ENCODE measurements at regions not wholly inside any gene's neighbourhood (a gene's known extent, or its start where the extent isn't known, plus 50 kb on each side); places are given as distances from the start of the nearest gene placed in this dataset.

GRCh38 chr11:104549019-104549418, 349.2 kb downstream of the CASP12 start:
- Histone ChIP-seq H3K9me1 (ENCODE audit: control insufficient read depth, extremely low read depth, insufficient read depth, low read length) (no peaks in the 10 kb centered on the region), H3K4me2 (ENCODE audit: control insufficient read depth, extremely low read depth, insufficient read depth, low read depth, low read length) (no peak overlapping the region), H3K4me3 (ENCODE audit: control insufficient read depth in 2 of 3, extremely low read depth in 1 of 3, insufficient read depth in 2 of 3, low read depth in 1 of 3, low read length in 3 of 3) (no peak overlapping the region), H3K27ac (ENCODE audit: control insufficient read depth, insufficient read depth, low read length) (no peak overlapping the region), H4K20me1 (ENCODE audit: control insufficient read depth, extremely low read depth, insufficient read depth, low read length) (no peaks in the 10 kb centered on the region), H3K4me1 (ENCODE audit: control insufficient read depth, extremely low read depth, insufficient read depth, low read length) (no peaks in the 10 kb centered on the region), H3K9ac (ENCODE audit: control insufficient read depth, extremely low read depth, insufficient read depth, low read length) (no peak overlapping the region), H3K9me3 (ENCODE audit: control insufficient read depth, low read depth, low read length) (no peaks in the 10 kb centered on the region), H2AFZ (ENCODE audit: control insufficient read depth, low read length) (no peak overlapping the region), H3K27me3 (ENCODE audit: control insufficient read depth, extremely low read depth, insufficient read depth, low read length) (no peaks in the 10 kb centered on the region), H3K79me2 (ENCODE audit: control insufficient read depth, insufficient read depth, low read length) (no peaks in the 10 kb centered on the region), H3K36me3 (ENCODE audit: control insufficient read depth in 2 of 2, extremely low read depth in 1 of 2, insufficient read depth in 2 of 2, low read length in 2 of 2) (no peaks in the 10 kb centered on the region)
- dilution Hi-C loops (cut with MboI; ENCODE audit: extremely low pct_ligation_motif_present, low sequenced_read_pairs) = no loop called here
- no peak for FAIRE-seq
- TF ChIP-seq EZH2 (IDR thresholded peaks at IDR 0.05; ENCODE audit: low read length) (no peak), CTCF (optimal IDR thresholded peaks at IDR 0.05 in 1 of 3, IDR thresholded peaks at IDR 0.05 in 1 of 3, conservative IDR thresholded peaks at IDR 0.05 in 1 of 3; ENCODE audit: extremely low read depth in 1 of 3, insufficient read depth in 2 of 3, low read length in 3 of 3) (no peak)
- DNase-seq (ENCODE audit: low read depth, low spot score) = no peak

- Histone ChIP-seq H2AFZ (ENCODE audit: control insufficient read depth, low read length) (no peak overlapping the region), H3K27me3 (ENCODE audit: control insufficient read depth, extremely low read depth, insufficient read depth, low read length) (no peaks in the 10 kb centered on the region), H3K4me2 (ENCODE audit: control insufficient read depth, extremely low read depth, insufficient read depth, low read depth, low read length) (no peak overlapping the region), H3K4me3 (ENCODE audit: control insufficient read depth in 2 of 3, extremely low read depth in 1 of 3, insufficient read depth in 2 of 3, low read depth in 1 of 3, low read length in 3 of 3) (no peak overlapping the region), H3K79me2 (ENCODE audit: control insufficient read depth, insufficient read depth, low read length) (no peaks in the 10 kb centered on the region), H3K9me1 (ENCODE audit: control insufficient read depth, extremely low read depth, insufficient read depth, low read length) (no peaks in the 10 kb centered on the region), H3K27ac (ENCODE audit: control insufficient read depth, insufficient read depth, low read length) (no peak overlapping the region), H3K36me3 (ENCODE audit: control insufficient read depth in 2 of 2, extremely low read depth in 1 of 2, insufficient read depth in 2 of 2, low read length in 2 of 2) (no peaks in the 10 kb centered on the region), H3K9me3 (ENCODE audit: control insufficient read depth, low read depth, low read length) (no peaks in the 10 kb centered on the region), H3K4me1 (ENCODE audit: control insufficient read depth, extremely low read depth, insufficient read depth, low read length) (no peaks in the 10 kb centered on the region), H3K9ac (ENCODE audit: control insufficient read depth, extremely low read depth, insufficient read depth, low read length) (no peak overlapping the region), H4K20me1 (ENCODE audit: control insufficient read depth, extremely low read depth, insufficient read depth, low read length) (no peaks in the 10 kb centered on the region)
- dilution Hi-C loops (cut with MboI; ENCODE audit: extremely low pct_ligation_motif_present, low sequenced_read_pairs) = no loop called here
- DNase-seq (ENCODE audit: low read depth, low spot score) (no peak), FAIRE-seq (no peak)
- no peak for TF ChIP-seq EZH2 (IDR thresholded peaks at IDR 0.05; ENCODE audit: low read length)
- peak in 1 of 3 experiments; percentile 9 for TF ChIP-seq CTCF (optimal IDR thresholded peaks at IDR 0.05 in 1 of 3, IDR thresholded peaks at IDR 0.05 in 1 of 3, conservative IDR thresholded peaks at IDR 0.05 in 1 of 3; ENCODE audit: extremely low read depth in 1 of 3, insufficient read depth in 2 of 3, low read length in 3 of 3)
Observed at GRCh38 chr11:104547996-104548661, 350.1 kb downstream of the CASP12 start.
